Loucy (cell line): ENCODE measurements at regions not wholly inside any gene's neighbourhood (a gene's known extent, or its start where the extent isn't known, plus 50 kb on each side); places are given as distances from the start of the nearest gene placed in this dataset.

Experiments
- H2AFZ ChIP-seq: fragments of 200-600 bp; sonication (generic); 2 replicates; pipeline ENCODE4 v1.6.0; 2016; ENCODE audit warnings: antibody characterized with exemption, mild to moderate bottlenecking, low read length, moderate library complexity
- H3F3A ChIP-seq: fragments of 200-600 bp; 2 replicates; pipeline ENCODE4 v1.6.0; 2016; ENCODE audit warnings: antibody characterized with exemption, low read depth, mild to moderate bottlenecking
- H3K27me3 ChIP-seq: fragments of 200-600 bp; sonication (generic); 2 replicates; pipeline ENCODE4 v1.6.1; 2014; ENCODE audit warnings: low read length, mild to moderate bottlenecking; ENCODE audit not compliant: insufficient read depth, poor library complexity, severe bottlenecking
- H3K36me3 ChIP-seq: fragments of 200-600 bp; sonication (generic); 2 replicates; pipeline ENCODE4 v1.6.1; 2016; ENCODE audit warnings: low read length; ENCODE audit not compliant: insufficient read depth
- H3K4me1 ChIP-seq: fragments of 200-600 bp; sonication (generic); 2 replicates; pipeline ENCODE4 v1.5.1; 2014; ENCODE audit warnings: low read length, mild to moderate bottlenecking; ENCODE audit not compliant: insufficient read depth, poor library complexity, severe bottlenecking
- H3K4me2 ChIP-seq: fragments of 200-600 bp; sonication (generic); 2 replicates; pipeline ENCODE4 v1.6.0; 2014; ENCODE audit warnings: antibody characterized with exemption, low read length, low read depth, mild to moderate bottlenecking; ENCODE audit not compliant: poor library complexity, severe bottlenecking
- H3K4me3 ChIP-seq: fragments of 200-600 bp; sonication (generic); 2 replicates; pipeline ENCODE4 v1.5.1; 2014; ENCODE audit warnings: low read length, mild to moderate bottlenecking, mixed read lengths; ENCODE audit not compliant: poor library complexity, severe bottlenecking
- H3K79me2 ChIP-seq: fragments of 200-600 bp; sonication (generic); 2 replicates; pipeline ENCODE4 v1.6.1; 2014; ENCODE audit warnings: low read length; ENCODE audit not compliant: insufficient read depth
- H3K9ac ChIP-seq: fragments of 200-600 bp; sonication (generic); 2 replicates; pipeline ENCODE4 v1.6.0; 2014; ENCODE audit warnings: mild to moderate bottlenecking, low read depth, low read length, moderate library complexity; ENCODE audit not compliant: poor library complexity, severe bottlenecking
- H3K9me2 ChIP-seq: fragments of 200-600 bp; sonication (generic); replicated peaks from 2 replicates; pipeline ENCODE4 v1.6.1; 2016; ENCODE audit warnings: low read depth, low read length, mixed read lengths
- H3K9me3 ChIP-seq: fragments of 200-600 bp; sonication (generic); 2 replicates; pipeline ENCODE4 v1.6.1; 2014; ENCODE audit warnings: mild to moderate bottlenecking, antibody characterized with exemption, low read length, low read depth; ENCODE audit not compliant: insufficient read depth
- H4K20me1 ChIP-seq: fragments of 200-600 bp; sonication (generic); 2 replicates; pipeline ENCODE4 v1.6.0; 2014; ENCODE audit warnings: antibody characterized with exemption, low read length, mild to moderate bottlenecking; ENCODE audit not compliant: insufficient read depth, poor library complexity, severe bottlenecking
- EZH2phosphoT487 ChIP-seq: fragments of 200-600 bp; IDR thresholded peaks from 2 replicates; pipeline ENCODE4 v1.6.1; 2018; ENCODE audit warnings: antibody characterized with exemption, mild to moderate bottlenecking, moderate library complexity, borderline replicate concordance
- TF ChIP-seq, protein P1 (sequence below): fragments of 200-600 bp; sonication (generic); conservative IDR thresholded peaks from 2 replicates; pipeline ENCODE4 v1.5.1; 2014; ENCODE audit warnings: mild to moderate bottlenecking, antibody characterized with exemption, low read length

DNA sequence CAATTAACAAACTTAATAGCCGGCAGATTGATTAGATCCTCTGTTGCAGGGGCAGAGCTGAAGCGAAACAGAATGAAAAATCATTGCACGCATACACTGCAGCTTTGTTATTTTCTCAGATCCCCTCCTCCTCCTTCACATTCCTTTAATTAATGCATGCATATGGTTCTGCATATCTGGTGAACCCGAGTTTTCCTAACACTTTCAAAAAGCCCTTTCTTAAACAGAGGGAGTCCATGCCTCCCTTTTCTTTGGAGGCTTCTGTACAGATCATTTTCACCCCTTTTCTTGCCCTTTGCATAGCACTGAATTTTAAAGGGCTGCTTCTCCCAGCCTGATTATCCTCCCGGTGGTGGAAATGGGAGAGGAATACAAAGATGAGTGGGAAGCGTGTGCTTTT is 136.6 kb upstream of the TBCA start:
- no peak overlapping the region for H3K4me3 ChIP-seq
- H3K9me3 ChIP-seq: peaks cover 5% of the 10 kb centered on the region; the same call in 1 of the 2 replicates

DNA sequence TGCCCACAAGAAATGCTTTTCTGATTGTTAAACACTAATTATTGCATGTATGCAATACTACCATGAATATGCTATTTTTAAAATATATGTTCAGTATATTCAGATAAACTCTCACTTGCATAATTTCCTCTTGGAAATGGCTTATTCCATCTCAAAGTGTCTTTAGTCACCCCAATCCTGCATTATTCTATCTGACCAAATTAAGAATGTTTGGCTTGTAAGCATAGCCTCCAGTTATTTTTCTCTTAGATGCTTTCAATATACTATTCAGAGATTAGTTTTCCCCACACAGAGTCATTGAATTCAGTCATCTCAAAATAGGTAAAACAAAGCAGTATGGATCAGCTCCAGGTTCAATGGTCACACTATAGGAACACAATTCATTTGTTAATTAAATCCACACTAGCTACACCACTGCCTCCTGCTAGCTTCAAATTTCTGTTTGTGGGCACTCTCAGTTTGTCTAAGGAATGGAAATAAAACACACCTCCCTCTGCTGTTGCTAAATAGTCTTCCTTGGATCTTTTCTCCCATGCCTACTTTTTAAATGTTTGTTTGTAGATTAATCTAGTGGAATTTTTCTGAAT is 134.6 kb upstream of the TBCA start:
- Histone ChIP-seq H3K4me3 (no peak overlapping the region), H3K79me2 (no peaks in the 10 kb centered on the region), H3K27me3 (no peaks in the 10 kb centered on the region), H2AFZ (no peak overlapping the region), H3K36me3 (no peaks in the 10 kb centered on the region), H3K9ac (no peak overlapping the region), H3K4me1 (no peaks in the 10 kb centered on the region), H4K20me1 (no peaks in the 10 kb centered on the region), H3K4me2 (no peak overlapping the region), H3K9me3 (peaks cover 5% of the 10 kb centered on the region; the same call in 1 of the 2 replicates), H3K9me2 (no peaks in the 10 kb centered on the region), H3F3A (no peaks in the 10 kb centered on the region)
- TF ChIP-seq, protein P1, sequence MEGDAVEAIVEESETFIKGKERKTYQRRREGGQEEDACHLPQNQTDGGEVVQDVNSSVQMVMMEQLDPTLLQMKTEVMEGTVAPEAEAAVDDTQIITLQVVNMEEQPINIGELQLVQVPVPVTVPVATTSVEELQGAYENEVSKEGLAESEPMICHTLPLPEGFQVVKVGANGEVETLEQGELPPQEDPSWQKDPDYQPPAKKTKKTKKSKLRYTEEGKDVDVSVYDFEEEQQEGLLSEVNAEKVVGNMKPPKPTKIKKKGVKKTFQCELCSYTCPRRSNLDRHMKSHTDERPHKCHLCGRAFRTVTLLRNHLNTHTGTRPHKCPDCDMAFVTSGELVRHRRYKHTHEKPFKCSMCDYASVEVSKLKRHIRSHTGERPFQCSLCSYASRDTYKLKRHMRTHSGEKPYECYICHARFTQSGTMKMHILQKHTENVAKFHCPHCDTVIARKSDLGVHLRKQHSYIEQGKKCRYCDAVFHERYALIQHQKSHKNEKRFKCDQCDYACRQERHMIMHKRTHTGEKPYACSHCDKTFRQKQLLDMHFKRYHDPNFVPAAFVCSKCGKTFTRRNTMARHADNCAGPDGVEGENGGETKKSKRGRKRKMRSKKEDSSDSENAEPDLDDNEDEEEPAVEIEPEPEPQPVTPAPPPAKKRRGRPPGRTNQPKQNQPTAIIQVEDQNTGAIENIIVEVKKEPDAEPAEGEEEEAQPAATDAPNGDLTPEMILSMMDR: no peak
- no peak for TF ChIP-seq EZH2phosphoT487

More for the DNA sequence above, 136.6 kb upstream of the TBCA start:
- Histone ChIP-seq H3F3A (no peaks in the 10 kb centered on the region), H3K27me3 (no peaks in the 10 kb centered on the region), H3K9me2 (no peaks in the 10 kb centered on the region), H4K20me1 (no peaks in the 10 kb centered on the region), H3K9ac (no peak overlapping the region), H3K36me3 (no peaks in the 10 kb centered on the region), H3K4me1 (no peaks in the 10 kb centered on the region), H3K79me2 (no peaks in the 10 kb centered on the region), H3K4me2 (no peak overlapping the region), H2AFZ (no peak overlapping the region)
- TF ChIP-seq EZH2phosphoT487: no peak
- TF ChIP-seq, protein P1: no peak

- no peaks in the 10 kb centered on the region for H3K4me1 ChIP-seq
- H3F3A ChIP-seq: no peaks in the 10 kb centered on the region
- H4K20me1 ChIP-seq: no peaks in the 10 kb centered on the region
- no peak overlapping the region for H3K9ac ChIP-seq
- H3K9me3 ChIP-seq: peaks cover under 1% of the 10 kb centered on the region; the same call in 1 of the 2 replicates
- H2AFZ ChIP-seq: no peak overlapping the region
- no peak overlapping the region for H3K4me3 ChIP-seq
- no peaks in the 10 kb centered on the region for H3K9me2 ChIP-seq
- H3K4me2 ChIP-seq: no peak overlapping the region
- H3K27me3 ChIP-seq: no peaks in the 10 kb centered on the region
- no peaks in the 10 kb centered on the region for H3K79me2 ChIP-seq
- H3K36me3 ChIP-seq: no peaks in the 10 kb centered on the region
- TF ChIP-seq, protein P1: no peak
- no peak for TF ChIP-seq EZH2phosphoT487
Measured at GRCh38 chr5:77909237-77909636, 133.1 kb upstream of the TBCA start.
